OCI-LY3 (cell line): ENCODE measurements at regions not wholly inside any gene's neighbourhood (a gene's known extent, or its start where the extent isn't known, plus 50 kb on each side); places are given as distances from the start of the nearest gene placed in this dataset.

Experiments used
- CTCF ChIP-seq: fragments of 200-600, 300-600 bp; sonication (generic); IDR thresholded peaks from 2 replicates; pipeline ENCODE4 v1.5.1; 2014; ENCODE audit warnings: antibody characterized with exemption, low read length, low read depth
- EZH2phosphoT487 ChIP-seq: fragments of 200-600 bp; shearing (Covaris generic); IDR thresholded peaks from 2 replicates; pipeline ENCODE4 v1.6.1; 2018; ENCODE audit warnings: antibody characterized with exemption, mixed run types, low read depth

- no peak for TF ChIP-seq EZH2phosphoT487
- no peak for TF ChIP-seq CTCF
Observed at GRCh38 chr4:52251864-52252263, 200.8 kb downstream of the SPATA18 start.
